ENCODE measurements at regions not wholly inside any gene's neighbourhood (a gene's known extent, or its start where the extent isn't known, plus 50 kb on each side); places are given as distances from the start of the nearest gene placed in this dataset.
A peak's percentile ranks its signal among the peaks of the same experiment; 100 is the strongest.

GRCh38 chr18:47758000-47758399 lies 172.5 kb downstream of the SMAD2 start:
- DNase-seq: no peak

GRCh38 chr18:47756364-47757016 lies 174.0 kb downstream of the SMAD2 start:
- peak; percentile 7 for DNase-seq

GRCh38 chr18:47755102-47755456 lies 175.4 kb downstream of the SMAD2 start:
- DNase-seq: no peak

- peak; percentile 53 for DNase-seq
Observed at GRCh38 chr18:47754311-47755101, 176.0 kb downstream of the SMAD2 start.

- no peak for DNase-seq
Observed at GRCh38 chr18:47752796-47753645, 177.4 kb downstream of the SMAD2 start.

GRCh38 chr18:47750889-47751423 lies 179.5 kb downstream of the SMAD2 start:
- DNase-seq: no peak

GRCh38 chr18:47749600-47749973 lies 180.9 kb downstream of the SMAD2 start:
- no peak for DNase-seq

- DNase-seq: peak; percentile 14
Observed at GRCh38 chr18:47748847-47749599, 181.4 kb downstream of the SMAD2 start.

- no peak for DNase-seq
Observed at GRCh38 chr18:47748093-47748796, 182.2 kb downstream of the SMAD2 start.

GRCh38 chr18:47747260-47747795 lies 183.1 kb downstream of the SMAD2 start:
- DNase-seq: no peak

GRCh38 chr18:47746615-47747014 lies 183.8 kb downstream of the SMAD2 start:
- DNase-seq: no peak

- no peak for DNase-seq
Observed at GRCh38 chr18:47745227-47745626, 185.2 kb downstream of the SMAD2 start.

GRCh38 chr18:47737956-47738355 lies 192.5 kb downstream of the SMAD2 start:
- no peak for DNase-seq

- DNase-seq: no peak
Observed at GRCh38 chr18:47737198-47737830, 193.1 kb downstream of the SMAD2 start.

- DNase-seq: no peak
Observed at GRCh38 chr18:47736376-47737140, 193.9 kb downstream of the SMAD2 start.

GRCh38 chr18:47735041-47735702 lies 195.3 kb downstream of the SMAD2 start:
- no peak for DNase-seq

GRCh38 chr18:47731276-47731675 lies 199.2 kb downstream of the SMAD2 start:
- no peak for DNase-seq

- DNase-seq: no peak
Observed at GRCh38 chr18:47730795-47731194, 199.7 kb downstream of the SMAD2 start.

- DNase-seq: no peak
Observed at GRCh38 chr18:47729356-47729755, 201.1 kb downstream of the SMAD2 start.

GRCh38 chr18:47728921-47729320 lies 201.5 kb downstream of the SMAD2 start:
- no peak for DNase-seq

Measured in NCI-H1694 (cell line).